K562 (cell line): ENCODE measurements at regions not wholly inside any gene's neighbourhood (a gene's known extent, or its start where the extent isn't known, plus 50 kb on each side); places are given as distances from the start of the nearest gene placed in this dataset.

Experiments used
- CBX3 ChIP-seq, 2 experiments: IDR thresholded peaks; 1 replicate in 1 of 2; 2 replicates in 1 of 2; pipeline ENCODE4 v1.6.1; 2012; ENCODE audit warnings: inconsistent platforms in 2 of 2, low read length in 2 of 2, borderline replicate concordance in 1 of 2, control low read depth in 1 of 2
- EP400 ChIP-seq: fragments of 450-650 bp; IDR thresholded peaks from 2 replicates; pipeline ENCODE4 v1.6.1; 2017; ENCODE audit warnings: antibody characterized with exemption, mild to moderate bottlenecking, moderate library complexity
- KDM2B ChIP-seq: fragments of 250-450 bp; sonication (Bioruptor Pico); IDR thresholded peaks from 2 replicates; pipeline ENCODE4 v1.8.0; 2021; ENCODE audit warnings: mild to moderate bottlenecking, moderate library complexity
- MAFG ChIP-seq: fragments of 450-650 bp; conservative IDR thresholded peaks from 2 replicates; pipeline ENCODE4 v1.6.1; 2016; ENCODE audit warnings: missing genetic modification characterization, missing compliant biosample characterization
- RCOR1 ChIP-seq, 2 experiments: IDR thresholded peaks; 2 replicates each; pipeline ENCODE4 v1.6.1; 2012; ENCODE audit warnings: low read depth in 2 of 2, low read length in 2 of 2, borderline replicate concordance in 1 of 2, improper control_type of control experiment in 1 of 2
- ZNF282 ChIP-seq: sonication (generic); formaldehyde crosslinking; IDR thresholded peaks from 2 replicates; pipeline ENCODE4 v1.8.1; 2023; ENCODE audit warnings: missing genetic modification reagents
- ZNF589 ChIP-seq: fragments of 200-800 bp; sonication (Bioruptor generic); IDR thresholded peaks from 2 replicates; pipeline ENCODE4 v1.6.1; 2016; ENCODE audit warnings: low read depth, missing genetic modification characterization, missing compliant biosample characterization
- ZSCAN29 ChIP-seq: fragments of 450-650 bp; IDR thresholded peaks from 2 replicates; pipeline ENCODE4 v1.6.1; 2017
- TF ChIP-seq, protein P1 (sequence below): fragments of 450-650 bp; IDR thresholded peaks from 2 replicates; pipeline ENCODE4 v1.6.1; 2016; ENCODE audit warnings: low read depth
- TF ChIP-seq, protein P2 (sequence below): sonication (generic); formaldehyde crosslinking; IDR thresholded peaks from 2 replicates; pipeline ENCODE4 v1.8.0; 2022; ENCODE audit warnings: mild to moderate bottlenecking, low read depth, missing genetic modification reagents
- TF ChIP-seq, protein P3 (sequence below): fragments of 250-450 bp; sonication (Bioruptor Pico); IDR thresholded peaks from 2 replicates; pipeline ENCODE4 v1.5.0; 2022; ENCODE audit warnings: mild to moderate bottlenecking
- TF ChIP-seq, protein P4 (sequence below): fragments of 250-450 bp; sonication (Bioruptor Pico); IDR thresholded peaks from 2 replicates; pipeline ENCODE4 v1.5.0; 2021; ENCODE audit warnings: mild to moderate bottlenecking, moderate library complexity

DNA sequence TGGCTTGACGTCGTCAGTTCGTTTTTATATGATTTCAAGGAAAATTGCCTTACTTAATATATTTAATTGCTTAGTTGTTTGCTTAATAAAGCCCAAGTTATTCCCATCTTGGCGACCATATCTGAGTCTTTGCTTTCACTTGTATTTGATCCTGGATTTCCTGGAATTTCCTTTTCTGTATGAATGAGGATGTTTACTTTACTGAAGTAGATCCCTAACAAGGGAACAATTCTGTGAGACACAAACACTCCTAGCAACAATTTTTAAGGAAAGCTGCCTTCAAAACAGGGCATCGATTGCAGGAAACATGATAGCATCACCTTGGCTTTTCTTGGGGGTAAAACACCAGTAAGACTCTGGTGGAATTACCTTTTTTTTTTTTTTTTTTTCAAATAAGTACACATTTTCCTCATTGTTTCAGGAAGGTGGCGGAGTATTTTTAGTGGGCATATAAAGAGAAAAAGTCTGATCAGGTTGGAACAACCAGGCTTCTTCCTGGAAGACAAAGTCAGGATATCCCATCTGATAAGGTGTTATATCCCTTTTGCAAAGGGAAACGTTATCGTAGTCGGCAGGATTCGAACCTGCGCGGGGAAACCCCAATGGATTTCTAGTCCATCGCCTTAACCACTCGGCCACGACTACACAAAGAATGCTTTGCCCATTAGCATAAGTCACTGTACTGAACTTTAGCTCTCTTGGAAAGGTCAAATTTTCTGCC lies 68.5 kb upstream of the ZNF184 start (continued):
- TF ChIP-seq, protein P1, sequence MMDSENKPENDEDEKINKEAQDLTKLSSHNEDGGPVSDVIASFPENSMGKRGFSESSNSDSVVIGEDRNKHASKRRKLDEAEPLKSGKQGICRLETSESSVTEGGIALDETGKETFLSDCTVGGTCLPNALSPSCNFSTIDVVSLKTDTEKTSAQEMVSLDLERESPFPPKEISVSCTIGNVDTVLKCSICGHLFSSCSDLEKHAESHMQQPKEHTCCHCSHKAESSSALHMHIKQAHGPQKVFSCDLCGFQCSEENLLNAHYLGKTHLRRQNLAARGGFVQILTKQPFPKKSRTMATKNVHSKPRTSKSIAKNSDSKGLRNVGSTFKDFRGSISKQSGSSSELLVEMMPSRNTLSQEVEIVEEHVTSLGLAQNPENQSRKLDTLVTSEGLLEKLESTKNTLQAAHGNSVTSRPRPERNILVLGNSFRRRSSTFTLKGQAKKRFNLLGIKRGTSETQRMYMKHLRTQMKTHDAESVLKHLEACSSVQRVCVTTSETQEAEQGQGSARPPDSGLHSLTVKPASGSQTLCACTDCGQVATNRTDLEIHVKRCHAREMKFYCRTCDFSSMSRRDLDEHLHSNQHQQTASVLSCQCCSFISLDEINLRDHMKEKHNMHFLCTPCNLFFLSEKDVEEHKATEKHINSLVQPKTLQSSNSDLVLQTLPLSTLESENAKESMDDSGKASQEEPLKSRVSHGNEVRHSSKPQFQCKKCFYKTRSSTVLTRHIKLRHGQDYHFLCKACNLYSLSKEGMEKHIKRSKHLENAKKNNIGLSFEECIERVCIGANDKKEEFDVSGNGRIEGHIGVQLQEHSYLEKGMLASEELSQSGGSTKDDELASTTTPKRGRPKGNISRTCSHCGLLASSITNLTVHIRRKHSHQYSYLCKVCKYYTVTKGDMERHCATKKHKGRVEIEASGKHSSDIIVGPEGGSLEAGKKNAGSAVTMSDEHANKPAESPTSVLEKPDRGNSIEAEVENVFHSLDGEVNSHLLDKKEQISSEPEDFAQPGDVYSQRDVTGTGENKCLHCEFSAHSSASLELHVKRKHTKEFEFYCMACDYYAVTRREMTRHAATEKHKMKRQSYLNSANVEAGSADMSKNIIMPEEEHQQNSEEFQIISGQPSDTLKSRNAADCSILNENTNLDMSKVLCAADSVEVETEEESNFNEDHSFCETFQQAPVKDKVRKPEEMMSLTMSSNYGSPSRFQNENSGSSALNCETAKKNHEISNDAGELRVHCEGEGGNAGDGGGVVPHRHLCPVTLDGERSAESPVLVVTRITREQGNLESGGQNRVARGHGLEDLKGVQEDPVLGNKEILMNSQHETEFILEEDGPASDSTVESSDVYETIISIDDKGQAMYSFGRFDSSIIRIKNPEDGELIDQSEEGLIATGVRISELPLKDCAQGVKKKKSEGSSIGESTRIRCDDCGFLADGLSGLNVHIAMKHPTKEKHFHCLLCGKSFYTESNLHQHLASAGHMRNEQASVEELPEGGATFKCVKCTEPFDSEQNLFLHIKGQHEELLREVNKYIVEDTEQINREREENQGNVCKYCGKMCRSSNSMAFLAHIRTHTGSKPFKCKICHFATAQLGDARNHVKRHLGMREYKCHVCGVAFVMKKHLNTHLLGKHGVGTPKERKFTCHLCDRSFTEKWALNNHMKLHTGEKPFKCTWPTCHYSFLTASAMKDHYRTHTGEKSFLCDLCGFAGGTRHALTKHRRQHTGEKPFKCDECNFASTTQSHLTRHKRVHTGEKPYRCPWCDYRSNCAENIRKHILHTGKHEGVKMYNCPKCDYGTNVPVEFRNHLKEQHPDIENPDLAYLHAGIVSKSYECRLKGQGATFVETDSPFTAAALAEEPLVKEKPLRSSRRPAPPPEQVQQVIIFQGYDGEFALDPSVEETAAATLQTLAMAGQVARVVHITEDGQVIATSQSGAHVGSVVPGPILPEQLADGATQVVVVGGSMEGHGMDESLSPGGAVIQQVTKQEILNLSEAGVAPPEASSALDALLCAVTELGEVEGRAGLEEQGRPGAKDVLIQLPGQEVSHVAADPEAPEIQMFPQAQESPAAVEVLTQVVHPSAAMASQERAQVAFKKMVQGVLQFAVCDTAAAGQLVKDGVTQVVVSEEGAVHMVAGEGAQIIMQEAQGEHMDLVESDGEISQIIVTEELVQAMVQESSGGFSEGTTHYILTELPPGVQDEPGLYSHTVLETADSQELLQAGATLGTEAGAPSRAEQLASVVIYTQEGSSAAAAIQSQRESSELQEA, result peak; percentile 40; the same call in 1 of the 2 replicates
- TF ChIP-seq EP400, result no peak
- TF ChIP-seq ZNF589 (CRISPR knock-in tag), result no peak
- no peak for TF ChIP-seq KDM2B (CRISPR knock-in tag)
- TF ChIP-seq, protein P2, sequence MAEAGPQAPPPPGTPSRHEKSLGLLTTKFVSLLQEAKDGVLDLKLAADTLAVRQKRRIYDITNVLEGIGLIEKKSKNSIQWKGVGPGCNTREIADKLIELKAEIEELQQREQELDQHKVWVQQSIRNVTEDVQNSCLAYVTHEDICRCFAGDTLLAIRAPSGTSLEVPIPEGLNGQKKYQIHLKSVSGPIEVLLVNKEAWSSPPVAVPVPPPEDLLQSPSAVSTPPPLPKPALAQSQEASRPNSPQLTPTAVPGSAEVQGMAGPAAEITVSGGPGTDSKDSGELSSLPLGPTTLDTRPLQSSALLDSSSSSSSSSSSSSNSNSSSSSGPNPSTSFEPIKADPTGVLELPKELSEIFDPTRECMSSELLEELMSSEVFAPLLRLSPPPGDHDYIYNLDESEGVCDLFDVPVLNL (CRISPR knock-in tag), result no peak
- no peak for TF ChIP-seq ZNF282 (CRISPR knock-in tag)
- TF ChIP-seq CBX3 (IDR thresholded peaks at IDR 0.05; ENCODE audit: borderline replicate concordance in 1 of 2, low read length in 2 of 2), result 0 out of 3 replicates have a peak, but pooled peaks of 1 of the 2 experiments have one; percentile 30
- TF ChIP-seq ZSCAN29, result peak; percentile 40; the same call in 1 of the 2 replicates
- TF ChIP-seq, protein P3, sequence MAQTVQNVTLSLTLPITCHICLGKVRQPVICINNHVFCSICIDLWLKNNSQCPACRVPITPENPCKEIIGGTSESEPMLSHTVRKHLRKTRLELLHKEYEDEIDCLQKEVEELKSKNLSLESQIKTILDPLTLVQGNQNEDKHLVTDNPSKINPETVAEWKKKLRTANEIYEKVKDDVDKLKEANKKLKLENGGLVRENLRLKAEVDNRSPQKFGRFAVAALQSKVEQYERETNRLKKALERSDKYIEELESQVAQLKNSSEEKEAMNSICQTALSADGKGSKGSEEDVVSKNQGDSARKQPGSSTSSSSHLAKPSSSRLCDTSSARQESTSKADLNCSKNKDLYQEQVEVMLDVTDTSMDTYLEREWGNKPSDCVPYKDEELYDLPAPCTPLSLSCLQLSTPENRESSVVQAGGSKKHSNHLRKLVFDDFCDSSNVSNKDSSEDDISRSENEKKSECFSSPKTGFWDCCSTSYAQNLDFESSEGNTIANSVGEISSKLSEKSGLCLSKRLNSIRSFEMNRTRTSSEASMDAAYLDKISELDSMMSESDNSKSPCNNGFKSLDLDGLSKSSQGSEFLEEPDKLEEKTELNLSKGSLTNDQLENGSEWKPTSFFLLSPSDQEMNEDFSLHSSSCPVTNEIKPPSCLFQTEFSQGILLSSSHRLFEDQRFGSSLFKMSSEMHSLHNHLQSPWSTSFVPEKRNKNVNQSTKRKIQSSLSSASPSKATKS (CRISPR knock-in tag), result no peak
- peak in 1 of 2 experiments; percentile 89; a peak in 2 of 4 replicates for TF ChIP-seq RCOR1 (IDR thresholded peaks at IDR 0.05; ENCODE audit: borderline replicate concordance in 1 of 2, low read depth in 2 of 2, low read length in 2 of 2)
- TF ChIP-seq, protein P4, sequence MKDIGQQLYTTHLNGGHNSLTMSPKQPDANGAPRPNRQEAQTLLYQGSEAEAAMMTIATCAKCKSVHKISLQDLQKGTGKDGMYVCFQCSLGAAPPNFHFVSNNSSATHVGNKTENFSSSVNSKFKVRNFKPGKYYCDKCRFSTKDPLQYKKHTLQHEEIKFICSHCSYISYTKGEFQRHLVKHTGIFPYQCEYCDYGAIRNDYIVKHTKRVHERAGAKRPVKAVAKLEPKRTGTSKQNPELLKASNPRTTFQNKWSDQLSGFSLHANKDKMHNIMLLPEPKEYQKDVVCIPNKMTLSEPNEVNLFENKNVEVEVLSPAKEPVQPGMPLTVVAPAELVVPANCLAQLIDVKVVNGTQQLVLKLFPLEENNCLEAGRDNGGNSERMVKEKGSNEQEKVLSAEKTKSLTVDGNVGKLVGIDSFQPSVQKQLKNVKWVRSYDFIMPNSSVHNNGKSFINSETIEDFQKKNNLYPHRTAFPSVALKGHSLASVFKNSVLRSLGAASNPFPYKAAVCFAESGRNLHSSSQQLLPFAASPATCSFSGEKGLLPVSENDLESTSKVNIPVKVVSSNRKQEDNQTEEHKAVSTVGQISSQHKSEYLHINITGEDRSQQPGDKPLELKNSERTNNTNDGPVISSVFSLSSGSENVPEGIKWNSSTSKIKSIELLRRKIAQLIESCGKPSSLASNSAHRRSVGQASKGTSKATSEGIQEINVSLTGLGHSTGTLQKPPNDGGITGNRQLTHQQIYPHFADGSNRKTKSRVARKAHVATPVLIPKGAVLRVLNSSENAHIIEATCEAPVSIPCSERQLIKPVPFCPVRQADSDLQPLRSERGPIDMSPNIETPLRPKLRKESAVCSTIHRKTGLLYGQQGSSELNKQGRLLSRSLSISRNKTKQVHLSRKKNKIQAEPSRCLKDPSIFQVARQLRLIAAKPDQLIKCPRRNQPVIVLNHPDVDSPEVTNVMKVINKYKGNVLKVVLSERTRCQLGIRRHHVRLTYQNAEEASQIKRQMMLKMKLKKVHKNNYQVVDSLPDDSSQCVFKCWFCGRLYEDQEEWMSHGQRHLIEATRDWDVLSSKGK (CRISPR knock-in tag), result no peak
- TF ChIP-seq MAFG (tag), result no peak
